Activated naive CD8-positive, alpha-beta T cell treated with anti-CD3 and anti-CD28 coated beads for 36 hours (primary cell): ENCODE measurements at regions not wholly inside any gene's neighbourhood (a gene's known extent, or its start where the extent isn't known, plus 50 kb on each side); places are given as distances from the start of the nearest gene placed in this dataset.
"Not testable (repeated sequence)": the region's sequence is repeated elsewhere in the genome, so short reads cannot be mapped to it uniquely, and the experiment has no call there.

Source experiments
- DNase-seq: peaks from one replicate; pipeline ENCODE4 v3.0.0; 2021
- H3K27ac Mint-ChIP-seq: one replicate; pipeline ENCODE4 v1.8.0; 2022; ENCODE audit warnings: mild to moderate bottlenecking, moderate library complexity, mixed read lengths
- H3K27me3 Mint-ChIP-seq: one replicate; pipeline ENCODE4 v1.8.0; 2022; ENCODE audit warnings: mild to moderate bottlenecking, mixed read lengths
- H3K36me3 Mint-ChIP-seq: one replicate; pipeline ENCODE4 v1.8.0; 2021; ENCODE audit warnings: mild to moderate bottlenecking, mixed read lengths
- H3K4me1 Mint-ChIP-seq: one replicate; pipeline ENCODE4 v1.8.0; 2021; ENCODE audit warnings: mixed read lengths
- H3K4me3 Mint-ChIP-seq: one replicate; pipeline ENCODE4 v1.8.0; 2022; ENCODE audit warnings: mild to moderate bottlenecking, moderate library complexity, mixed read lengths
- H3K9me3 Mint-ChIP-seq: one replicate; pipeline ENCODE4 v1.8.0; 2022; ENCODE audit warnings: mixed read lengths

DNA sequence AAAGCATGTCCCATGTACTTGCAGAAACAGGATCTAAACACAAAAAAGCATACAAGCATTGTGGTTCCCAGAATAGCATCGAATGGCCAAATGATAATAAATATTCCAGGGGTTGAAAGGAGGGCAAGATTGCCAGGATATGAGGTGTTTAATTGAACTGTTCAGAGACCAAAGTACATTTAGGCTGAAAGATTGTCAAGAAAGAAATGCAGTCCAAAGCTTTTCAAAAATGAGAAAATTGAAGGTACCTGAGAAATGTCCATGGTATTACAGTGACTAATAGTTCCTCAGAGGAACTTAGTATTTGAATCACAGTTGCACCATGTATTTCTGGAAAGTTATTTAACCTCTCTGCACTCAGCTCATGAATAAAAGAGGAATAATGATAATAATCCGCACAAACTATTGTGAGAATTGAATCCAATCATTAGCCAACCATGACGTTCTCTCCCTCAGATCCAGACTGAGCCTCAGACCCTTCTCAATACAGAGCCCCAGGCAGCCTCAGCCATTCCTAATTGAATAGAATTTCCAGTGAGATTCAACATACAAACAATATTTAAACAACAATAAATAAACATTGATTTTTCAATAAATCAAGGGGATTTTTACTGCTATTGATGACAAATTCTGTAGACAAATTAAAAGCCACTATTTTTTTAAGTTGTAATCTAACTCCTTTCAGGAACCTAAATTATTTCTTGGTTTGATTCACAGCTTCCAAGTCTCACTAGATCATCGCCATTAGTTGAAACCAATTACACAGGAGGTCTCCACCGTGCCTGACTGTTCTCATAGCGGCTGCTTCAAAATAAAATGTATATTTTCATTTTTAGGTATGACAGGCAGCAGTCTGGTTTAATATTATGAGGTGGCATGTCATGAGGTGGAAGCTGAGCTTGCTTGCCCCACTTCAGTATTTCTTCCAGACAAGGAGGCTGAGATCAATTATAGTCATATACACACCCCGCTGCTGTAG lies 144.3 kb upstream of the TENT5A start:
- no peak for DNase-seq
- no peaks in the 10 kb centered on the region for H3K4me1 Mint-ChIP-seq
- no peaks in the 10 kb centered on the region for H3K36me3 Mint-ChIP-seq
- no peak overlapping the region for H3K4me3 Mint-ChIP-seq
- H3K9me3 Mint-ChIP-seq: no peaks in the 10 kb centered on the region
- H3K27me3 Mint-ChIP-seq: peaks cover 8% of the 10 kb centered on the region
- no peak overlapping the region for H3K27ac Mint-ChIP-seq

DNA sequence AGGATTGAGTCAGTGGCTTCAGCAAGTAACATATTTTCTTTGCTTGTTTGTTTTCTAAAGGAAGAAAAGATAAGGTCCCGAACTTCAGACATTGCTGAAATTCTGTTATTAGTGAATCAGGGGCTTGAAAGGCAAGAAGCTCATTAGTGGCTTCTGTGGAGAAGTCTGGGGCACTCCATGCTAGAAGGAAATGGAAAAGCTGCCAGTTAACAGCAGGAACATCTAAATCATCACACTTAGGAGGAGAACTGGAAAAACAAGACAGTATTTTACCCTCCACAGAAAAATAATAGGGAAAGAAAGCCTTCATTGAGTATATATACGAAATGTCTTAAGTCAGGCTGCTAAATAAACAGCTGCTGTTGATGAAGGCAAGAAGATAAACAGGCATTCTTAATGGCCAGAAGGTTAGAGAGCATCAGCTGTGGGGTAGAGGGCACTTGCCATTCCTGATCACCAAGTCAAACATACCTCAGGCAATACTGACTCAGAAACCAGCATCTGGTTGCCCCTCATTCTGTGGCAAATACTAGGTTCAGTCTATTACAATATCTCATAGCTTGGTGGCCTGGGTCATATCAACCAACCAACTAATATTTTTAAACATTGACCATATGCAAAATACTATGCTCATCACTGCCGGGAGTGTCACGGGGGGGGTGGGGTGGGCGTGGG lies 143.2 kb upstream of the TENT5A start:
- no peak for DNase-seq
- H3K27ac Mint-ChIP-seq: no peak overlapping the region
- H3K4me3 Mint-ChIP-seq: no peak overlapping the region
- H3K4me1 Mint-ChIP-seq: no peaks in the 10 kb centered on the region
- peaks cover 8% of the 10 kb centered on the region for H3K27me3 Mint-ChIP-seq
- no peaks in the 10 kb centered on the region for H3K36me3 Mint-ChIP-seq
- H3K9me3 Mint-ChIP-seq: no peaks in the 10 kb centered on the region

DNA sequence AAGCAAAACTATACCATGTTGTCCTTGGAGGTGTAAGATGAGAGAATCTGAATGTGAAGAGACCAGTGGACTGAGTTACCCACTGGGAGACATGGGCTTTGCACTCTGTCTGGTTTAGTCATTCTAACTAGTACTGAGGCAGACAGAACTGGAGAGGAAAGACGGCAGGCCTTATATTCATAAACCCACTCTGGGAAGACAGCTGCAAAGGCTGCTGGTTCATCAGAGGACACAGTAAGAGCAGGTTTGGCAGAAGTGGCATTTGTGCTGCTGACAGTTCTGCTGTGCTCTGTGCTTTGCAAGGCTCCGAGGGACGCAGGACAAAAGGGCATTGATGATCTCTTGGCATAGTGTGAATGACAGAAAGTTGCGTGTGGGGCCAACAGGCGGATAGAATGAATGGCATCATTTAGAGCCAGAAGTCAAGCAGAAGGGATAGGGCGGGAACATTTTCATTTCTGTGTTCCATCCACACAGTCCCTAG lies 142.3 kb upstream of the TENT5A start:
- Mint-ChIP-seq H3K4me3 (no peak overlapping the region), H3K27me3 (peaks cover 8% of the 10 kb centered on the region), H3K4me1 (no peaks in the 10 kb centered on the region), H3K27ac (no peak overlapping the region), H3K36me3 (no peaks in the 10 kb centered on the region), H3K9me3 (no peaks in the 10 kb centered on the region)
- no peak for DNase-seq

DNA sequence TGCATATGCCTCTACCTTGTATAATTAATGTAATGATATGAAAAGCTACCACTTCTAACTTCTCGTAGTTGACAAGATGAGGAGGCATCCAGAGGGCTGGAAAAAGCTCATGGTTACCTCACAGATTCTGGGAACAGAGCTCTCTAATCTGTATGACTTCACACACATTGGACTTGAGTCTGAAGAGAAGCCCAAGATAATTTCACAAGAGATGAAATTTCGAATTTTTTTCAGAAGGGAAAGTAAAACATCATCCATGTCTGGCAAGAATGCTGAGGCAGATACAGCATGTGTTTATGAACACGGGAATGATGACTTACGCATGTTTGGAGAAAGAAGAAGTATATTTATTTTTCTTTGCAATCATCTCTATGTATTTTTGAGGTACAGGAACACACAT lies 141.8 kb upstream of the TENT5A start:
- Mint-ChIP-seq H3K4me3 (no peak overlapping the region), H3K4me1 (no peaks in the 10 kb centered on the region), H3K9me3 (no peaks in the 10 kb centered on the region), H3K36me3 (no peaks in the 10 kb centered on the region), H3K27me3 (peaks cover 8% of the 10 kb centered on the region), H3K27ac (no peak overlapping the region)
- DNase-seq: no peak

DNA sequence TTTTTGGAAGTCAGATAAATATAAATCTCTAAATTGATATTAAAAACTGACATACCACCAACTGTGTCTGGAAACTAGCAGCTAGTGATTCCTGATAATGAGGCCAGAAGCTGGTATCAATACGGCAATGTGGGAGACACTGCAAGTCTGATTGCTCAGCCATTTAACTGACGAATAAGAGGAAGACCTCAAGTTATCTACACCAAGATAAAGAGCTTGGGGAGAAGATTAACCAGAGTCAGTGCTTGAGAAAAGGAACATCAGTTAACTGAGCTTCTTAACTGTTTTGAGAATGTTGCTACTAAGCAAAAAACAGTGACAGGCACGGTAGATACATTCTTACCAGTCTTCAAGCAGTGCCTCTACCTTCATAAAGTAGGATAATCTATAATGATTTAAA lies 140.4 kb upstream of the TENT5A start:
- H3K27me3 Mint-ChIP-seq: peaks cover 4% of the 10 kb centered on the region
- no peak overlapping the region for H3K27ac Mint-ChIP-seq
- no peaks in the 10 kb centered on the region for H3K9me3 Mint-ChIP-seq
- no peak overlapping the region for H3K4me3 Mint-ChIP-seq
- DNase-seq: no peak
- H3K4me1 Mint-ChIP-seq: no peaks in the 10 kb centered on the region
- no peaks in the 10 kb centered on the region for H3K36me3 Mint-ChIP-seq

DNA sequence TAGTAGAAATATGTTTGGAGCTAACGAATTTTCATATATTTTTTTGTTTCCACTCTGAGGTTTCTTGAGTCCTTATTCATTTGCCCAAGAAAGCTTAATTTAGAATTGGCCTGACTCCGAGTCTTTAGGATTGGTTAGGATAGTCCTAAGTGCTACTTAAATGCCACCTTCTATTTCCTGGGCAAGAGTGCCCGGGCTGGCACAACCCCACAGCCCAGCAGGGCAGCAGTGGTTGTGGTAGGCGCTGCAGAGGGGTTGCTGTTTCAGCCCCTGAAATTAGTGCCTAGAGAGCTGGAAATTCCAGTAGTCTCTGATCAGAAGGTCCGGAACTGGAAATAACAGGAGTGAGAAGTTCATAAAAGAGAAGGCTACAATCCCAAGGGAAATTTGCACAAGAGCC lies 139.4 kb upstream of the TENT5A start:
- DNase-seq: no peak

DNA sequence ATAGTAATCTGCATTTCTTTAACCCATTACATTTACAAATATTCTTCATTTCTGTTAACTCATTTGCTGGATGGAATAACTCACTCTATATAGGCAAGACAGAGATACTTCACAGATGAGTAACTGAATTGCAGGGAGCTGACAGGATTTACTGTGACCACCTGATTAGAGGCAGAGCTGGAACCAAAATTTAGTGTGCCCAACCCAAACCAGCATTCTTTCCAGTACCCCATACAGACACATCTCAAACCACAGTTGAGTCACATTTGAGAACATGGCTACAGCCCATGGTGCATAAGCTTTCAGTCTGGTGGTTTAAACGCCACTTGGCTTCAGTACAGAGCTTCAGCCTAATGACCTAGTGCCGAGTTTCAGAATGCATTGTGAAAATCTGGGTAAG lies 138.4 kb upstream of the TENT5A start:
- Mint-ChIP-seq H3K4me3 (no peak overlapping the region), H3K36me3 (no peaks in the 10 kb centered on the region), H3K27me3 (peaks cover 4% of the 10 kb centered on the region), H3K9me3 (no peaks in the 10 kb centered on the region), H3K27ac (no peak overlapping the region), H3K4me1 (no peaks in the 10 kb centered on the region)
- DNase-seq: no peak

More for the DNA sequence above, 139.4 kb upstream of the TENT5A start:
- Mint-ChIP-seq H3K27me3 (peaks cover 4% of the 10 kb centered on the region), H3K4me1 (no peaks in the 10 kb centered on the region), H3K4me3 (no peak overlapping the region), H3K27ac (no peak overlapping the region), H3K36me3 (no peaks in the 10 kb centered on the region), H3K9me3 (no peaks in the 10 kb centered on the region)

DNA sequence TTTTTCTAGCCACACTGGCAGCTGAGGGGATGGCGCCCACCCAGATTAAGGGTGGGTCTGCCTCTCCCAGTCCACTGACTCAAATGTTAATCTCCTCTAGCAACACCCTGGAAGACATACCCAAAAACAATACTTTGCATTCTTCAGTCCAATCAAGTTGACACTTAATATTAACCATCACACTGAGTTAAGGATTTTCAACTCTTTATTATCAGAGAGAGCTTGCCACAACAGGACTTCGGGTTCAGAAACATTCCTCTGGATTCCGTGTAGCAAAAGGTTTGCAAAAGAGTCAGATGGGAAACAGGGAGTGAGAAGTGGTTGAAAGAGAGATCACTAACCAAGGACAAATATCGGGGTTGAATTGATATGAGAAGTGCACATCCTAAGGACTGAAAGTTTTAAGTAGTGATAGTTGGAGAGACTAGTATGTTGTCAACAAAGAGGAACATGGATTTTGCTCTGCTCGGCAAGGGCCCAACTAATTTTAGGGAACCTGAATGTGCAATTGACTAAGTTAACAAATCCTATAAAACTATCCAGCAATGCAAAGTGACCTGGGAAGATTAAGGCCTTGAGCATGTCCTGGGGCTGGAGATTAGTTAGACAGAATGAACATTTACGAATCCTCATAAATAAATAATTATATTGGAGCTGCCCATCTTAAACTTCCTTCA lies 137.0 kb upstream of the TENT5A start:
- Mint-ChIP-seq H3K36me3 (no peaks in the 10 kb centered on the region), H3K4me3 (no peak overlapping the region), H3K9me3 (no peaks in the 10 kb centered on the region), H3K27ac (no peak overlapping the region), H3K4me1 (no peaks in the 10 kb centered on the region), H3K27me3 (peaks cover 4% of the 10 kb centered on the region)
- DNase-seq: no peak

DNA sequence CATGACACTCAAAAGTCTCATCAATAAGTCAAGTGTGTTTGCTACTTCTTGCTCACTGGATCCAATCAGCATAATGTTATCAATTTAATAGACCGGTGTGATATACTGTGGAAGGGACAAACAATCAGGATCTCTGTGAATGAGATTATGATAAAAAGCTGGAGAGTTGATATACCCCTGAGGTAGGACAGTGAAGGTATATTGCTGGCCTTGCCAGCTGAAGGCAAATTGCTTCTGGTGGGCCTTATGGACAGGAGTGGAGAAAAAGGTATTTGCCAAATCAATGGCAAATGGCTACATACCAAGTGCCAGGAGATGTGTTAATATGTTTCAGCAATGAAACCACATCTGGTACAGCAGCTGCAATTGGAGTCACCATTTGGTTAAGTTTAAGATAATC lies 134.4 kb upstream of the TENT5A start:
- not testable (repeated sequence) for H3K27me3 Mint-ChIP-seq, H3K36me3 Mint-ChIP-seq, H3K27ac Mint-ChIP-seq, H3K4me3 Mint-ChIP-seq, H3K4me1 Mint-ChIP-seq, H3K9me3 Mint-ChIP-seq, DNase-seq

DNA sequence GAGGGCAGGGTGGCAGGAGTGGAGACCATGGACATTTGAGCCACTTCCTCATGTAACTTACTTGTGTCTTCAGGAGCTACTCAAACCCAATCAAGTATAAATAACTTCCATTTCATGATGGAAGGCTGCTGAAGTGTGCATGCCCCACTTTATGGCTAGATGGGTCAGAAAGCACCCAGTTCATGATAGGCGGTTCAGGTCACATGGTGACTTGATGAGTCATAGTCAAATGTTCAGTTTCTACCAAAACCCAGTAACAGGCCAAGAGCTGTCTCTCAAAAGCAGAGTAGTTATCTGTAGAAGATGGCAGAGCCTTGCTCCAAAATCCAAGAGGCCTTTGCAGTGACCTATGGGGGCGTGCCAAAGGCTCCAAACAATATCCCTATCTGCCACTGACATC lies 133.7 kb upstream of the TENT5A start:
- H3K4me1 Mint-ChIP-seq: no peaks in the 10 kb centered on the region
- H3K36me3 Mint-ChIP-seq: no peaks in the 10 kb centered on the region
- H3K27ac Mint-ChIP-seq: no peak overlapping the region
- DNase-seq: no peak
- no peaks in the 10 kb centered on the region for H3K9me3 Mint-ChIP-seq
- H3K4me3 Mint-ChIP-seq: no peak overlapping the region
- no peaks in the 10 kb centered on the region for H3K27me3 Mint-ChIP-seq

DNA sequence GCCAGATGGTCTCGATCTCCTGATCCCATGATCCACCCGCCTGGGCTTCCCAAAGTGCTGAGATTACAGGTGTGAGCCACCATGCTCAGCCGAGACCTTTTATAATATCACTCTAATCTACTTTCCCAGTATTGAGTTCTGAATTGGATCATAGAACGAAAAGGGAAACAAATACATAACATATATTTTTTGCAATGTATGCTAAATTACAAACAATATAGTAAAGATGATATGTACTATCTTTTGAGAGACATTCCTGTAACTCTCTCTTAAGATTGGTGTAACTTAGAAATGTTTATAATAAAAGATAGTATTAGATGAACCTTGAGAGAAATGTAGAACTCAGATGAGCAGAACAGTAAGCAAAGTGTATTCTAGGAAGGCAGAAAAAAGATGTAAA lies 129.2 kb upstream of the TENT5A start:
- no peaks in the 10 kb centered on the region for H3K27me3 Mint-ChIP-seq
- H3K4me3 Mint-ChIP-seq: no peak overlapping the region
- DNase-seq: no peak
- no peaks in the 10 kb centered on the region for H3K36me3 Mint-ChIP-seq
- no peak overlapping the region for H3K27ac Mint-ChIP-seq
- H3K4me1 Mint-ChIP-seq: no peaks in the 10 kb centered on the region
- H3K9me3 Mint-ChIP-seq: no peaks in the 10 kb centered on the region

DNA sequence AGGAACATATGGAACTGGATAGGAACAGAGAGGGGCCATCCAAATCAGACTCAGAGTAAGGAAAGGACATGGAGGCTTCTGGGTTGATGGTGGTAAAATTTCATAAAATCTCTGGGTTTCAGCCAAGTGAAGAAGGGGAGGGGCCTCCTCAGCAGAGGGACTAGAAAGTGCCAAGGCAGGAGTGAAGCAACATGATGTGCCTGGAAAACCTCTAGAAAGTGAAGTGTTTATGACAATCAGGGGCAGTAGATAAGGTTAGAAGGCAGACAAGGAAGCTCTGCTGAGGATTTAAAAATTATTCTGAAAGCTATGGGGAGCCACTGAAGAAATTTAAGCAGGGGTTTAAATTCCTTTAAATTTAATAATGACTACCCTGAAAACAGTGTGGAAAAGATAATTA lies 126.0 kb upstream of the TENT5A start:
- no peaks in the 10 kb centered on the region for H3K27me3 Mint-ChIP-seq
- no peaks in the 10 kb centered on the region for H3K4me1 Mint-ChIP-seq
- H3K27ac Mint-ChIP-seq: no peak overlapping the region
- no peak for DNase-seq
- H3K9me3 Mint-ChIP-seq: peaks cover 6% of the 10 kb centered on the region
- no peaks in the 10 kb centered on the region for H3K36me3 Mint-ChIP-seq
- no peak overlapping the region for H3K4me3 Mint-ChIP-seq

DNA sequence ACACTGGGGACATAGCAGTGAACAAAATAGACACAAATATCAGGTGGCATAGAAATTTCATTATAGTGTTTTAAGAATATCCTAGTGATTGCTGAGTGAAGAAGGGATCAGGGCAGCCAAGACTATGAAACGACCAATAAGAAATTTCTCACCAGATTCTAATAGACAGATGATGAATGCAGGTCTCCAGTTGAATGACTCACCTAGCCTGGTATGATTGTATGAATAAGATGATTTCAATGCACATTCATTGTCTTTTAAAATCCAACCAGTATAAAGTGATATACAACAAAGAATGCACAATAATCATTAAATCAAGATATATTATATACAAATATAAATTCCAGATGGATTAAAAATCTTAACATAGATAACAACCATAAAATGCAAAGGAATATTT lies 124.5 kb upstream of the TENT5A start:
- no peaks in the 10 kb centered on the region for H3K4me1 Mint-ChIP-seq
- no peaks in the 10 kb centered on the region for H3K36me3 Mint-ChIP-seq
- peaks cover 13% of the 10 kb centered on the region for H3K9me3 Mint-ChIP-seq
- no peak overlapping the region for H3K4me3 Mint-ChIP-seq
- H3K27me3 Mint-ChIP-seq: no peaks in the 10 kb centered on the region
- H3K27ac Mint-ChIP-seq: no peak overlapping the region
- DNase-seq: no peak

DNA sequence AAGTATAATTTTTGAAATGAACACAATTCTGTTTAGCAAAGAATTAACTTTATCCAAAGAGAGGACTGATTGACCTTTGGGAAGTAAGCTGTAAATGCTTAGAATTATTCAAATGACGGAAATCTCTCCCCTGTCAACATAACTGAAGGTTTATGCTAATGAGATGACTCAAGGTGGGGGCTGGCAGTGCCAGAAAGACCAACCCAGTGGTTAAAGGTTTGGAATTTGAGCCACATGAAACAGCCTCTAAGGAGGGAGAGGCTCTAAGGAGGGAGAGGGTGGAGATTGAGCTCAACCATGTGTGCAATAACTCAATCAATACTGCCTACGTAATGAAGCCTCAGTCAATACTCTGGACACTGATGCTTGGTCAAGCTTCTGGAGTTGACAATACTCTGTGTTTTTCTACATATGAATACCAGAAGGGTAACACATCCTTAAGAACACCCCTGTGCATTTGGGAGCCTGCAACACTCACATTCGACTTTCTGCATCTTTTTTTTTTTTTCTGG lies 123.4 kb upstream of the TENT5A start:
- H3K27me3 Mint-ChIP-seq: no peaks in the 10 kb centered on the region
- H3K36me3 Mint-ChIP-seq: no peaks in the 10 kb centered on the region
- H3K9me3 Mint-ChIP-seq: peaks cover 17% of the 10 kb centered on the region
- no peak overlapping the region for H3K27ac Mint-ChIP-seq
- no peak overlapping the region for H3K4me3 Mint-ChIP-seq
- no peaks in the 10 kb centered on the region for H3K4me1 Mint-ChIP-seq
- no peak for DNase-seq
